Smooth muscle cell (in vitro differentiated cells): ENCODE measurements at regions not wholly inside any gene's neighbourhood (a gene's known extent, or its start where the extent isn't known, plus 50 kb on each side); places are given as distances from the start of the nearest gene placed in this dataset.

Source experiments
- DNase-seq: peaks from one replicate; lab custom pipeline; 2025; ENCODE audit not compliant: unreplicated experiment; lab: John Stamatoyannopoulos, UW
- H2AFZ ChIP-seq: fragments of 200-600 bp; sonication (generic); 2 replicates; pipeline ENCODE4 v1.6.0; 2016; ENCODE audit warnings: antibody characterized with exemption, low read depth, mild to moderate bottlenecking
- H3F3A ChIP-seq: fragments of 200-600 bp; sonication (generic); 2 replicates; pipeline ENCODE4 v1.6.0; 2017; ENCODE audit warnings: antibody characterized with exemption, low read depth
- H3K27ac ChIP-seq: fragments of 200-600 bp; sonication (generic); 2 replicates; pipeline ENCODE4 v1.5.1; 2016; ENCODE audit warnings: low read depth, mild to moderate bottlenecking
- H3K27me3 ChIP-seq: fragments of 200-600 bp; sonication (generic); 2 replicates; pipeline ENCODE4 v1.6.1; 2016; ENCODE audit warnings: low read depth, mild to moderate bottlenecking
- H3K36me3 ChIP-seq: fragments of 200-600 bp; sonication (generic); 2 replicates; pipeline ENCODE4 v1.5.1; 2016; ENCODE audit warnings: low read depth
- H3K4me1 ChIP-seq: fragments of 200-600 bp; sonication (generic); 2 replicates; pipeline ENCODE4 v1.5.1; 2016; ENCODE audit warnings: low read depth
- H3K4me2 ChIP-seq: fragments of 200-600 bp; sonication (generic); 2 replicates; pipeline ENCODE4 v1.6.0; 2016; ENCODE audit warnings: mild to moderate bottlenecking
- H3K4me3 ChIP-seq: fragments of 200-600 bp; sonication (generic); 2 replicates; pipeline ENCODE4 v1.5.1; 2016; ENCODE audit warnings: mild to moderate bottlenecking
- H3K79me2 ChIP-seq: fragments of 200-600 bp; sonication (generic); 2 replicates; pipeline ENCODE4 v1.6.0; 2016; ENCODE audit warnings: low read depth, mild to moderate bottlenecking
- H3K9ac ChIP-seq: fragments of 200-600 bp; sonication (generic); 2 replicates; pipeline ENCODE4 v1.6.0; 2016; ENCODE audit warnings: low read depth
- H3K9me3 ChIP-seq: fragments of 200-600 bp; sonication (generic); replicated peaks from 2 replicates; pipeline ENCODE4 v1.5.1; 2016; ENCODE audit warnings: low read depth
- H4K20me1 ChIP-seq: fragments of 200-600 bp; sonication (generic); 2 replicates; pipeline ENCODE4 v1.6.0; 2016; ENCODE audit warnings: low read depth
- WGBS: methylation state at CpG from one replicate; pipeline ENCODE4 v1.1.7; 2016; ENCODE audit warnings: low lambda C conversion rate; 5-methylcytosine and 5-hydroxymethylcytosine counted together
- TF ChIP-seq, protein P1 (sequence below): fragments of 200-600 bp; sonication (generic); IDR thresholded peaks from 2 replicates; pipeline ENCODE4 v1.5.1; 2017; ENCODE audit warnings: borderline replicate concordance, mild to moderate bottlenecking, antibody characterized with exemption; ENCODE audit not compliant: insufficient read depth, poor library complexity, severe bottlenecking

GRCh38 chr9:1474671-1475070 lies 424.5 kb downstream of the DMRT2 start:
- no peaks in the 10 kb centered on the region for H4K20me1 ChIP-seq
- H3K79me2 ChIP-seq = no peaks in the 10 kb centered on the region
- H3K9me3 ChIP-seq = peaks cover 5% of the 10 kb centered on the region
- DNase-seq = no peak
- TF ChIP-seq, protein P1, sequence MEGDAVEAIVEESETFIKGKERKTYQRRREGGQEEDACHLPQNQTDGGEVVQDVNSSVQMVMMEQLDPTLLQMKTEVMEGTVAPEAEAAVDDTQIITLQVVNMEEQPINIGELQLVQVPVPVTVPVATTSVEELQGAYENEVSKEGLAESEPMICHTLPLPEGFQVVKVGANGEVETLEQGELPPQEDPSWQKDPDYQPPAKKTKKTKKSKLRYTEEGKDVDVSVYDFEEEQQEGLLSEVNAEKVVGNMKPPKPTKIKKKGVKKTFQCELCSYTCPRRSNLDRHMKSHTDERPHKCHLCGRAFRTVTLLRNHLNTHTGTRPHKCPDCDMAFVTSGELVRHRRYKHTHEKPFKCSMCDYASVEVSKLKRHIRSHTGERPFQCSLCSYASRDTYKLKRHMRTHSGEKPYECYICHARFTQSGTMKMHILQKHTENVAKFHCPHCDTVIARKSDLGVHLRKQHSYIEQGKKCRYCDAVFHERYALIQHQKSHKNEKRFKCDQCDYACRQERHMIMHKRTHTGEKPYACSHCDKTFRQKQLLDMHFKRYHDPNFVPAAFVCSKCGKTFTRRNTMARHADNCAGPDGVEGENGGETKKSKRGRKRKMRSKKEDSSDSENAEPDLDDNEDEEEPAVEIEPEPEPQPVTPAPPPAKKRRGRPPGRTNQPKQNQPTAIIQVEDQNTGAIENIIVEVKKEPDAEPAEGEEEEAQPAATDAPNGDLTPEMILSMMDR = no peak
- no peak overlapping the region for H3K4me2 ChIP-seq
- 40% methylated on average over 1 of the region's 1 CpG for WGBS
- H3F3A ChIP-seq = no peaks in the 10 kb centered on the region
- no peak overlapping the region for H3K4me3 ChIP-seq
- no peaks in the 10 kb centered on the region for H3K27me3 ChIP-seq
- no peak overlapping the region for H2AFZ ChIP-seq
- no peaks in the 10 kb centered on the region for H3K36me3 ChIP-seq
- no peak overlapping the region for H3K9ac ChIP-seq
- H3K4me1 ChIP-seq = no peaks in the 10 kb centered on the region
- H3K27ac ChIP-seq = no peak overlapping the region

GRCh38 chr9:1490341-1491232 lies 440.4 kb downstream of the DMRT2 start:
- DNase-seq = no peak
- peaks cover 18% of the 10 kb centered on the region for H3K9me3 ChIP-seq
- no peak overlapping the region for H3K27ac ChIP-seq
- no peak overlapping the region for H3K4me3 ChIP-seq
- TF ChIP-seq, protein P1 = no peak
- H3K27me3 ChIP-seq = no peaks in the 10 kb centered on the region
- H3K4me1 ChIP-seq = no peaks in the 10 kb centered on the region
- H3F3A ChIP-seq = no peaks in the 10 kb centered on the region
- no peaks in the 10 kb centered on the region for H3K79me2 ChIP-seq
- H3K9ac ChIP-seq = no peak overlapping the region
- no peaks in the 10 kb centered on the region for H3K36me3 ChIP-seq
- no peak overlapping the region for H3K4me2 ChIP-seq
- no peaks in the 10 kb centered on the region for H4K20me1 ChIP-seq
- WGBS = 58% methylated on average over 8 of the region's 8 CpGs
- no peak overlapping the region for H2AFZ ChIP-seq

GRCh38 chr9:1492156-1492555 lies 442.0 kb downstream of the DMRT2 start:
- H3K9ac ChIP-seq = no peak overlapping the region
- no peak overlapping the region for H3K4me3 ChIP-seq
- no peaks in the 10 kb centered on the region for H3K4me1 ChIP-seq
- no peak overlapping the region for H3K27ac ChIP-seq
- no peaks in the 10 kb centered on the region for H3K36me3 ChIP-seq
- H3K27me3 ChIP-seq = no peaks in the 10 kb centered on the region
- TF ChIP-seq, protein P1 = no peak
- DNase-seq = no peak
- H3K9me3 ChIP-seq = peaks cover 14% of the 10 kb centered on the region
- H3K4me2 ChIP-seq = no peak overlapping the region
- no peak overlapping the region for H2AFZ ChIP-seq
- H4K20me1 ChIP-seq = no peaks in the 10 kb centered on the region
- H3F3A ChIP-seq = no peaks in the 10 kb centered on the region
- 31% methylated on average over 3 of the region's 3 CpGs for WGBS
- H3K79me2 ChIP-seq = no peaks in the 10 kb centered on the region
